ENCODE measurements at regions not wholly inside any gene's neighbourhood (a gene's known extent, or its start where the extent isn't known, plus 50 kb on each side); places are given as distances from the start of the nearest gene placed in this dataset.
"Not testable (repeated sequence)": the region's sequence is repeated elsewhere in the genome, so short reads cannot be mapped to it uniquely, and the experiment has no call there.

- not testable (repeated sequence) for DNase-seq (ENCODE audit: low spot score); FAIRE-seq
Measured at GRCh38 chr14:105723776-105724175, 197.4 kb downstream of the TMEM121 start.

DNA sequence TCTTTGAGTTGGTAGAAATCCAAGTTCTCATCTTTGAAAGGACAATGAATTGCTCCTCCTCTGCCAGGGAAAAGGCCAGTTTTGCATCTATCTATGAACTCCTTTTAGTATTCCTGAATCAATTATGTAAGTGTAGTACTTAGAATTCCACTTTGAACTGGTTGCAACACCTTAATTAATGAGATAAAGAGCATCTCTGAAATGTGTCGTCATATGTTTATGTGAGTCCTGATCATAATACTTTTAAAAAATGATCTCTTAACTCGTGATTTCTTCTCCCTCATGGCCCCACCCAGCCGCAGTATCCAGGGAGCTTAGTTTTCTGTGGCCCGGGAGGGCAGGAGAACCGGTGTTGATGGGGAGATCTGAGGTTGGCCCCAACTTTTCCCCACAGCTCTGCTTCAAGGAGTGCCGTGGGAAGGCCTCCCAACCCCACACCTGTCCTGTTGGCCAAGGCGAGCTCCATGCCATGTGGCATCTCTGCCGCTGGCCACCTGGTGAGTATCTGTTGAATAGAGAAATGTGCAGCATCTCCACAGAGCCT, 203.5 kb downstream of the TMEM121 start:
- FAIRE-seq; DNase-seq (ENCODE audit: low spot score): not testable (repeated sequence)

DNA sequence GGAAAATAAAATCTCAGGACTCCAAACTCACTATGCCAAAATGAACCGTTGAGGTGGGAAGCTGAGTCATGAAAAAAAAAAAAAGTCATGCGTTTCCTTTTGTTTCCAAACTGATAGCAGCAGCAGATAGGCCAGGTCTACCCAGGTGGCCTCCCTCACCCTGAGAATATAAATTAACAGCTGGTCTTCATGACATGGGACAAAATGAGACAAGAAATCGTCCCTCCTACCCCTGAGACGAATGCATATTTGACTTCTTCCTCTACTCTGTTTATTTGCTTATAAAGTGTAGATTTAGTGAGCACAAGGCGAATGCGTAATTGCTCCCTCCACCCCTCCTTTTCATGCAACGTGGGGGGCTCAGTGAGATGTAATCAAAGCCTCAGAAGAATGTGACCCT, 204.3 kb downstream of the TMEM121 start:
- FAIRE-seq; DNase-seq (ENCODE audit: low spot score): not testable (repeated sequence)

- not testable (repeated sequence) for DNase-seq (ENCODE audit: low spot score); FAIRE-seq
Measured at GRCh38 chr14:105731221-105731985, 205.0 kb downstream of the TMEM121 start.

GRCh38 chr14:105733081-105734065, 207.0 kb downstream of the TMEM121 start:
- DNase-seq (ENCODE audit: low spot score) (no peak), FAIRE-seq (peak; percentile 88)

- FAIRE-seq; DNase-seq (ENCODE audit: low spot score): not testable (repeated sequence)
Measured at GRCh38 chr14:105734241-105734640, 207.9 kb downstream of the TMEM121 start.

DNA sequence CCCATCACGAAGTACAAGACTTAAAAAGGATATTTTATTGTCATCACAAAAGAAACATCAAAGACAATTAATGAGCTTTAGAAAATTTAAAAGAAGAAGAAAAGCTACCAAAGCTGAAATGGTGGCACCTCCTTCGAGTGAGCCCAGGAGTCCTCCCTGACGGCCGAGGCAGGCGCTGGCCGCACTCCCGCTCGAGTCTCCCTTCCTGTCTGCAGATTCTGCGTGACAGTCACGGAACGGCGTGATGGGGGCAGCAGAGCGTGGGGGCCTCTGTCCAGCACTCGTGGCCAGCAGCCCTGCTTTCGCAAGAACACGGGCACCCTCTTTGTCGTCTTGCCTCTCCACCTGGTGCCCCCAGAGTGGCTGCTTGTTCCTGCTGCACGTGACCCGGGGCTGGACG, 209.9 kb downstream of the TMEM121 start:
- FAIRE-seq; DNase-seq (ENCODE audit: low spot score): not testable (repeated sequence)

- DNase-seq (ENCODE audit: low spot score), result no peak
- no peak for FAIRE-seq
Measured at GRCh38 chr14:105737504-105738246, 211.3 kb downstream of the TMEM121 start.

- DNase-seq (ENCODE audit: low spot score), result no peak
- no peak for FAIRE-seq
Measured at GRCh38 chr14:105738638-105739037, 212.3 kb downstream of the TMEM121 start.

DNA sequence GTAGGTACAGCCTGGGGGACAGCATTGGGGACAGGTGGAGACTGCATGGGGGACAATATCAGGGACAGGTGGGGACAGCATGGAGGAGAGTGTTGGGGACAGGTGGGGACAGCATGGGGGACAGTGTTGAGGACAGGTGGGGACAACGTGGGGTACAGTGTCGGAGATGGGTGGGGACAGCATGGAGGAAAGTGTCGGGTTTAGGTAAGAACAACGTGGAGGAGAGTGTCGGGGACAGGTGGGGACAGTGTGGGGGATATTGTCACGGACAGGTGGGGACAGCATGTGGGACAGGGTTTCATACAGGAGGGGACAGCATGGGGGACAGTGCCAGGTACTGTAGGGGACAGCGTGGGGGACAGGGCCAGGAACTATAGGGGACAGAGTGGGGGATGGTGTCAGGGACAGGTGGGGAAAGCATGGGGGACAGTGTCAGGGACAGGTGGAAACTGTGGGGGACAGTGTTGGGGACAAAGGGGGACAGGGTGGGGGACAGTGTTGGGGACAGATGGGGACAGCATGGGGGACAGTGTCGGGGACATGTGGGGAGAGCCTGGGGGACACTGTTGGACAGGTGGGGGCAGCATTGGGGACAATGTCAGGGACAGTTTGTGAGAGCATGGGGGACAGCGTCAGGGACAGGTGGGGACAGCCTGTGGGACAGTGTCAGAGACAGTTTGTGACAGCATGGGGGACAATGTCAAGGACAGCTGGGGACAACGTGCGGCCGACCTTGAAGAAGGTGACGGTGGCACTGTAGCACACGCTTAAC, 213.1 kb downstream of the TMEM121 start:
- FAIRE-seq (no peak), DNase-seq (ENCODE audit: low spot score) (no peak)

- not testable (repeated sequence) for FAIRE-seq; DNase-seq (ENCODE audit: low spot score)
Measured at GRCh38 chr14:105740272-105740671, 213.9 kb downstream of the TMEM121 start.

- not testable (repeated sequence) for FAIRE-seq; DNase-seq (ENCODE audit: low spot score)
Measured at GRCh38 chr14:105740961-105741360, 214.6 kb downstream of the TMEM121 start.

DNA sequence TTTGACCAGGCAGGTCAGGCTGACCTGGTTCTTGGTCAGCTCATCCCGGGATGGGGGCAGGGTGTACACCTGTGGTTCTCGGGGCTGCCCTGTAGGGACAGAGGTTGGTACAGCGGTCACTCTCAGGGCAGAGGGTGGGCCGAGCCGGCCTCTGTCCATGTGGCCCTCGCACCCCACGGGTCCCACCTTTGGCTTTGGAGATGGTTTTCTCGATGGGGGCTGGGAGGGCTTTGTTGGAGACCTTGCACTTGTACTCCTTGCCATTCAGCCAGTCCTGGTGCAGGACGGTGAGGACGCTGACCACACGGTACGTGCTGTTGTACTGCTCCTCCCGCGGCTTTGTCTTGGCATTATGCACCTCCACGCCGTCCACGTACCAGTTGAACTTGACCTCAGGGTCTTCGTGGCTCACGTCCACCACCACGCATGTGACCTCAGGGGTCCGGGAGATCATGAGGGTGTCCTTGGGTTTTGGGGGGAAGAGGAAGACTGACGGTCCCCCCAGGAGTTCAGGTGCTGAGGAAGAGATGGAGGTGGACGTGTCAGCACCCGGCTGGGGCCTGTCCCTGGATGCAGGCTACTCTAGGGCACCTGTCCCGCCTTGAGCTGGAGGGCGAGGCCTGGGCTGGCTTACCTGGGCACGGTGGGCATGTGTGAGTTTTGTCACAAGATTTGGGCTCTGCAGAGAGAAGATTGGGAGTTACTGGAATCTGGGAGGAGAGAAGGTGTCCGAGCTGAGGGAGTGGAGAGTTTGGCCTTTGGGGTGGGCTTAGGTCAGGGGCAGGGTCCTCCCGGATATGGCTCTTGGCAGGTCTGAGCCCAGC, 215.5 kb downstream of the TMEM121 start:
- FAIRE-seq; DNase-seq (ENCODE audit: low spot score): not testable (repeated sequence)

GRCh38 chr14:105742531-105742848, 216.1 kb downstream of the TMEM121 start:
- FAIRE-seq, result no peak
- DNase-seq (ENCODE audit: low spot score), result no peak

DNA sequence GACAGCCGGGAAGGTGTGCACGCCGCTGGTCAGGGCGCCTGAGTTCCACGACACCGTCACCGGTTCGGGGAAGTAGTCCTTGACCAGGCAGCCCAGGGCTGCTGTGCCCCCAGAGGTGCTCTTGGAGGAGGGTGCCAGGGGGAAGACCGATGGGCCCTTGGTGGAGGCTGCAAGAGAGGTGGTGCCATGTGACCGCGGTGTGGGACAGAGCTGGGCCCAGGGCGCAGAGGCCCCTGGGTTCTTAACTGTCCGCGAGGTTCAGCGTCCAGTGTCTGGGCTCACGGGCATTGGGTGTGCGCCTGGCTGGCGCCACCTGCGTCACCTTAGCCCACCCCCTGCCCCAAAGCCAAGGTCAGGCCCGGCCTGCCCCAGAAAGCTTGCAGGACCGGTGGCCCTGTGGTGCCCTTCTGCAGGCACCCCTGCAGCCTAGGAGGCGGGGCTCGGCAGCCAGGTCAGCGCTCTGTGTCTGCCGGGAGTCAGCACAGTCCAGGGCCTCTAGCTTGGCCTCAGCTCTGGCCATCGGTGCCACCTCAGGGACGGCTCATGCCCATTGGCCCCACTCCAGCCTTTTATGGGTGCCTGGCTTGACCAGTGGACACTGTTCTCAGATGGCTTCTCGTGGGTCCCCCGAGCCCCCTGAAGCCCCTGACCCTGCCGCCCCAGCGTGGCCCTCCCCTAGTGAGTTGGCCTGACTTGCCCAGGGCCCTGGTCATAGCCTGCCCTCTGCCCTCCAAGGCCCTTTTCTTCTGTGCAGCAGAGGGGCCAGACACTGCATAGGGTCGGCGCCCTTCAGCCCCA, 216.7 kb downstream of the TMEM121 start:
- FAIRE-seq; DNase-seq (ENCODE audit: low spot score): not testable (repeated sequence)

DNA sequence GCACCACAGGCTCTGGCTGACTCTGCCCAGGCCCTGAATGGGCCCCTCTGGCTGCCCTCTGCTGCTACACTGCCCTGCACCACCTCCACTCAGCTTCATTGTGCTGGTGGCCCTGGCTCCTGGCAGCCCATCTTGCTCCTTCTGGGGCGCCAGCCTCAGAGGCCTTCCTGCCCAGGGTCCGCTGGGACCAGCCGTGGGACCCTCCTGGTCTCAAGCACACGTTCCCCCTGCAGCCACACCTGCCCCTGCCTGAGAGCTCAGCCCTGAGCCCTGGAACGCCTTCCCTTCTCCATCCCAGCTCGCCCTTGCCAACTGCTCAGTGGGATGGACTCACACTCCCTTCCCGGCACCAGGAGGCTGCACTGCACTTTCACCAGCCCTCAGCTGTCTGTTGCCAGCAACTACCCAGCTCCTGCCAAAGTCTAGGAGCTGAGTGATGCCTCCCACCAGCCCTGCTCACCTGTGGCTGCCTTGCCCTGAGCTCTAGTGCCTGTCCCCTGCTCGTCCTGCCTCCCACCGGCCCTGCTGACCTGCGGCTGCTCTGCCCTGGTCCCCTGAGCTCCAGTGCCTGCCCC, 217.9 kb downstream of the TMEM121 start:
- DNase-seq (ENCODE audit: low spot score); FAIRE-seq: not testable (repeated sequence)

GRCh38 chr14:105745433-105746123, 219.2 kb downstream of the TMEM121 start:
- FAIRE-seq (no peak), DNase-seq (ENCODE audit: low spot score) (no peak)

DNA sequence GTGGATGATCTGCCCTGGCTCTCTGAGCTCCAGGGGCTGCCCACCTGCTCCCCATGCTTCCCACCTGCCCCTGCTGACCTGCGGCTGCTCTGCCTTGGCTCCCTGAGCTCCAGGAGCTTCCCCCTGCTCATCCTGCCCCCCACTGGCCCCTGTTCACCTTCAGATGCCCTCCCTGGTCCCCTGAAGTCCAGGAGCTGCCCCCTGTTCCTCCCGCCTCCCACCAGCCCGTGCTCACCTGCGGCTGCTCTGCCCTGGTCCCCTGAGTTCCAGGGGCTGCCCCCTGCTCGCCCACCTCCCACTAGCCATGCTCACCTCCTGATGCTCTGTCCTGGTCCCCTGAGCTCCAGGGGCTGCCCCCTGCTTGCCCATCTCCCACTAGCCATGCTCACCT, 219.7 kb downstream of the TMEM121 start:
- no peak for FAIRE-seq
- DNase-seq (ENCODE audit: low spot score), result no peak

Measured in urothelium cell line (cell line).